CD4-positive, CD25-positive, alpha-beta regulatory T cell (primary cell): ENCODE measurements at regions not wholly inside any gene's neighbourhood (a gene's known extent, or its start where the extent isn't known, plus 50 kb on each side); places are given as distances from the start of the nearest gene placed in this dataset.

ENCODE experiments used
- ATAC-seq, 2 donors: fragments of 150-1000 bp; cut with Tn5 transposase; one replicate each; pipeline ENCODE4 v1.10.0; 2021; ENCODE audit warnings: low read depth in 2 of 2, moderate number of reproducible peaks in 2 of 2, moderate library complexity in 1 of 2
- DNase-seq, 3 donors: peaks; one replicate each; pipeline versions ENCODE4 v3.0.0 to v3.0.0-alpha.2; 2012 to 2022; ENCODE audit warnings: mixed read lengths in 1 of 3
- H3K27ac ChIP-seq: one replicate; pipeline ENCODE4 v1.7.0; 2013; ENCODE audit warnings: mild to moderate bottlenecking, low read length; ENCODE audit not compliant: insufficient read depth, poor library complexity, severe bottlenecking
- H3K27me3 ChIP-seq: one replicate; pipeline ENCODE4 v1.7.0; 2013; ENCODE audit warnings: low read length; ENCODE audit not compliant: control insufficient read depth, insufficient read depth
- H3K36me3 ChIP-seq: one replicate; pipeline ENCODE4 v1.7.0; 2013; ENCODE audit warnings: mild to moderate bottlenecking, low read length, moderate library complexity; ENCODE audit not compliant: control insufficient read depth, insufficient read depth
- H3K4me1 ChIP-seq: 2 replicates; pipeline ENCODE4 v1.7.0; 2013; ENCODE audit warnings: mild to moderate bottlenecking, low read length; ENCODE audit not compliant: insufficient read depth, control insufficient read depth, poor library complexity, severe bottlenecking
- H3K4me3 ChIP-seq: one replicate; pipeline ENCODE4 v1.7.0; 2013; ENCODE audit warnings: low read depth, mild to moderate bottlenecking, low read length, moderate library complexity
- H3K9me3 ChIP-seq, 2 experiments: 1 replicate in 1 of 2; 2 replicates in 1 of 2; pipeline ENCODE4 v1.7.0; 2013; ENCODE audit warnings: low read length in 2 of 2, mild to moderate bottlenecking in 1 of 2, moderate library complexity in 1 of 2; ENCODE audit not compliant: control insufficient read depth in 2 of 2
- H3K27ac Mint-ChIP-seq, 3 donors: one replicate each; pipeline ENCODE4 v1.8.0; 2020 to 2022; ENCODE audit warnings: mild to moderate bottlenecking in 3 of 3, mixed read lengths in 3 of 3, moderate library complexity in 2 of 3
- H3K27me3 Mint-ChIP-seq: one replicate; pipeline ENCODE4 v1.8.0; 2022; ENCODE audit warnings: mild to moderate bottlenecking, mixed read lengths
- H3K36me3 Mint-ChIP-seq: one replicate; pipeline ENCODE4 v1.8.0; 2020; ENCODE audit warnings: mixed read lengths
- H3K4me1 Mint-ChIP-seq, 4 donors: one replicate each; pipeline ENCODE4 v1.8.0; 2020 to 2022; ENCODE audit warnings: mixed read lengths in 4 of 4, mild to moderate bottlenecking in 1 of 4
- H3K4me3 Mint-ChIP-seq, 4 donors: one replicate each; pipeline ENCODE4 v1.8.0; 2020 to 2022; ENCODE audit warnings: mild to moderate bottlenecking in 4 of 4, mixed read lengths in 4 of 4, moderate library complexity in 3 of 4
- H3K9me3 Mint-ChIP-seq, 7 donors: one replicate each; pipeline ENCODE4 v1.8.0; 2020 to 2022; ENCODE audit warnings: mixed read lengths in 7 of 7, mild to moderate bottlenecking in 3 of 7, moderate library complexity in 2 of 7

DNA sequence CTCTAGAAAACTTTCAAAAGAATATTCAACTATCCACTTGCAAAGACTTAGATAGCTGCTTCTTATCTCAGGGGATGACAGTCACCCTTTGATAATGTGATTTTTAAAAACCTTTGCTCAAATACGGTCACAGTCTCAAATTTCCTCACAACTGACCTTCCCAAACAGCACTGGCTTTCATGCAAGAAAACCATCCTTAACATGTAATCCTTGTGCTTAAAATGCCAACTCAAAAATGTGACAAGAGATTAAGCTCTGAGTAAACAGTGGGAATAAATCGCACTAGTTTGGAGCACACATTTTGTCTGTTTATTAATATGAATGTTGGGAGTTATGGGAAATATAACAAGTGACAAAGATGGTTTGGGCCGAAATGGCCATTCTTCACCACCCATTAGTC, 87.5 kb upstream of the CCBE1 start:
- no peak overlapping the region for H3K4me3 ChIP-seq
- Mint-ChIP-seq H3K36me3 (no peaks in the 10 kb centered on the region), H3K4me1 (peaks cover 0 to 6% (median 3%) of the 10 kb centered on the region in 4 donors), H3K4me3 (no peak overlapping the region), H3K27ac (no peak overlapping the region), H3K27me3 (peaks cover 18% of the 10 kb centered on the region), H3K9me3 (no peaks in the 10 kb centered on the region)
- ATAC-seq (no peak), DNase-seq (no peak)
- H3K9me3 ChIP-seq, result no peaks in the 10 kb centered on the region
- no peak overlapping the region for H3K27ac ChIP-seq
- H3K27me3 ChIP-seq, result peaks cover 6% of the 10 kb centered on the region
- peaks cover 4% of the 10 kb centered on the region for H3K4me1 ChIP-seq
- H3K36me3 ChIP-seq, result no peaks in the 10 kb centered on the region

DNA sequence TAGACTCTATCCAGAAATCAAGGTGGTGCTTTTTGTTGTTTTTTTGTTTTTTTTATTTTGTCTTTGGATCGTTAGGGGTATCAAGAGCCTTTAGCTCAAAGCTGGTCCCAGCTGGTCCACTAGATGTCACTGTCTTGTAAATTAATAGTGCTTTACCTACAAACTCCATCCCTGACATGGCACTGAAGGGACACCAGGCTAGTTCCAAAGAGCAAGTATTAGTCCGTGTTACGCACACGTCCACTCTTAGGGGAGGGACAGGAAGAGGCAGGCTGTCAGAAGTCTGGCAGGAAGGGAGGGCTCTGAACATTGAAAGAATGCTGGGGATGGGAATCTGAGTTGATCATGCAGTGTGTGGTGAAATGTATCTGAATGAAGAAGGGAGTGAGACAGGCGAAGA, 85.9 kb upstream of the CCBE1 start:
- no peaks in the 10 kb centered on the region for H3K9me3 ChIP-seq
- H3K4me3 ChIP-seq, result no peak overlapping the region
- ATAC-seq (peak in 1 of 2 donors; percentile 28), DNase-seq (peak; percentile 8 to 61 (median 24))
- no peaks in the 10 kb centered on the region for H3K9me3 Mint-ChIP-seq
- no peak overlapping the region for H3K27ac ChIP-seq
- H3K27me3 ChIP-seq, result peaks cover 5% of the 10 kb centered on the region
- peaks cover 0 to 6% (median 3%) of the 10 kb centered on the region in 4 donors for H3K4me1 Mint-ChIP-seq
- H3K36me3 ChIP-seq, result no peaks in the 10 kb centered on the region
- peak overlapping the region in 1 of 3 donors; percentile 14 for H3K27ac Mint-ChIP-seq
- H3K36me3 Mint-ChIP-seq, result no peaks in the 10 kb centered on the region
- H3K4me1 ChIP-seq, result peaks cover 4% of the 10 kb centered on the region
- peaks cover 17% of the 10 kb centered on the region for H3K27me3 Mint-ChIP-seq
- no peak overlapping the region for H3K4me3 Mint-ChIP-seq

DNA sequence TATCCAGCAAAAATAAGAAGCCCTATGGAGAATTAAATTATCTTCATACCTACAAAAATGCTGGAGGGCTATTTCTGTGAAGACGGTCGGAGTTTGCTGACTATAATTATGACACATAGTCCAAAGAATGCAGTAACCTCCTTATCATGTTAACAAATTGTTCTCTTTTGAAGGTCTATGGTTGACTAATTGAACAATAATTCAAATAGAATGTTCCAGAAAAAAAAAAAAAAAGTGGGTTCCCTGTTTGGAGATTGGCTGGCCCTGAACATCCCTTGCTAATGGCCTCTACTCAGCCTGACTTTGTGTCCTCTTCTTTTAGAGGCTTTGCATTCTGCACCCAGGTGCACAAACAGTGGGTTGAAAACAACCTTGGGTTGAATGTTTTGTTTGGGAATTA, 82.8 kb upstream of the CCBE1 start:
- ATAC-seq (no peak), DNase-seq (no peak)
- no peaks in the 10 kb centered on the region for H3K9me3 ChIP-seq
- no peak overlapping the region for H3K4me3 ChIP-seq
- Mint-ChIP-seq H3K27ac (no peak overlapping the region), H3K4me3 (no peak overlapping the region), H3K9me3 (peaks cover 0 to 14% (median 0%) of the 10 kb centered on the region in 7 donors), H3K27me3 (peaks cover 16% of the 10 kb centered on the region), H3K36me3 (no peaks in the 10 kb centered on the region), H3K4me1 (peaks cover 0 to 6% (median 3%) of the 10 kb centered on the region in 4 donors)
- H3K4me1 ChIP-seq, result peaks cover 4% of the 10 kb centered on the region
- peaks cover 3% of the 10 kb centered on the region for H3K27me3 ChIP-seq
- H3K27ac ChIP-seq, result no peak overlapping the region
- H3K36me3 ChIP-seq, result no peaks in the 10 kb centered on the region

DNA sequence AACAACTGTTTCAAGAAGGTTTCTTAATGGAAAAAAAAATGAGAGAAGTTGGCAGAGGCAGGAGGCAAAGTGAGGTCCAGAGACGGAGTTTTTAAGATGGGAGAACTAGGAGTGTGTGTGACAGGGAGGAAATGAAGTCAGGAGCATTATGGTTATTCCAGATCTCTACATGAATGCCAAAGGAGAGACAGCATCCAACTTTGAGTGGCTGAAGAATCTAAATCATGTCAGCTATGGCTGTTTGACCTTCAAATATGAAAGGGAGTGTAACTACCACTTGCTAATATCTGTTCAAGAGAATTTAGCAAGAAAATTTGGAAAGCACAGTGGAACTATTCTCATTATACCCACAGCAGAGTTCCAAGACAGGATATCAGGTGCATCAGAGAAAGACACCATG, 81.2 kb upstream of the CCBE1 start:
- peaks cover 0 to 14% (median 0%) of the 10 kb centered on the region in 7 donors for H3K9me3 Mint-ChIP-seq

DNA sequence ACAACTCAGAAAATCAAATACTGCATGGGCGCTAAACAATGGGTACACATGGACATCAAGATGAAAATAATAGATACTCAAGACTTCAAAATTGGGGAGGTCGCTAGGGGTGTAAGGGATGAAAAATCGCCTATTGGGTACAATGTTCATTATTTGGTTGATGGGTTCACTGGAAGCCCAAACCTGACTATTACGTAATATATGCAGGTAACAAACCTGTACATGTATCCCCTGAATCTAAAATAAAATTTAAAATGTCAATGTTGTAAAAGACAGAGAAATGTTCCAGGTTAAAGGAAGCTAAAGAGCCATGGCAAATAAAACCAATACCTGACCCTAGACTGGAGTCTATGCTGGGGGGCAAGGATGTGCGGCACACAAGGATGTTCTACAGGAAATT, 80.4 kb upstream of the CCBE1 start:
- Histone ChIP-seq H3K27ac (no peak overlapping the region), H3K4me3 (no peak overlapping the region), H3K9me3 (no peaks in the 10 kb centered on the region), H3K36me3 (no peaks in the 10 kb centered on the region), H3K4me1 (no peaks in the 10 kb centered on the region), H3K27me3 (no peaks in the 10 kb centered on the region)
- peaks cover 29% of the 10 kb centered on the region for H3K27me3 Mint-ChIP-seq
- no peak overlapping the region for H3K27ac Mint-ChIP-seq
- H3K36me3 Mint-ChIP-seq, result no peaks in the 10 kb centered on the region
- no peak overlapping the region for H3K4me3 Mint-ChIP-seq
- no peaks in the 10 kb centered on the region for H3K4me1 Mint-ChIP-seq
- H3K9me3 Mint-ChIP-seq, result peaks cover 0 to 14% (median 0%) of the 10 kb centered on the region in 7 donors
- DNase-seq (no peak), ATAC-seq (no peak)

More for the DNA sequence above, 81.2 kb upstream of the CCBE1 start:
- DNase-seq (no peak), ATAC-seq (no peak)
- H3K27ac Mint-ChIP-seq, result no peak overlapping the region
- H3K36me3 Mint-ChIP-seq, result no peaks in the 10 kb centered on the region
- Histone ChIP-seq H3K27ac (no peak overlapping the region), H3K4me3 (no peak overlapping the region), H3K27me3 (peaks cover 3% of the 10 kb centered on the region), H3K9me3 (no peaks in the 10 kb centered on the region), H3K36me3 (no peaks in the 10 kb centered on the region), H3K4me1 (peaks cover 4% of the 10 kb centered on the region)
- peaks cover 0 to 6% (median 3%) of the 10 kb centered on the region in 4 donors for H3K4me1 Mint-ChIP-seq
- H3K27me3 Mint-ChIP-seq, result peaks cover 26% of the 10 kb centered on the region
- no peak overlapping the region for H3K4me3 Mint-ChIP-seq

DNA sequence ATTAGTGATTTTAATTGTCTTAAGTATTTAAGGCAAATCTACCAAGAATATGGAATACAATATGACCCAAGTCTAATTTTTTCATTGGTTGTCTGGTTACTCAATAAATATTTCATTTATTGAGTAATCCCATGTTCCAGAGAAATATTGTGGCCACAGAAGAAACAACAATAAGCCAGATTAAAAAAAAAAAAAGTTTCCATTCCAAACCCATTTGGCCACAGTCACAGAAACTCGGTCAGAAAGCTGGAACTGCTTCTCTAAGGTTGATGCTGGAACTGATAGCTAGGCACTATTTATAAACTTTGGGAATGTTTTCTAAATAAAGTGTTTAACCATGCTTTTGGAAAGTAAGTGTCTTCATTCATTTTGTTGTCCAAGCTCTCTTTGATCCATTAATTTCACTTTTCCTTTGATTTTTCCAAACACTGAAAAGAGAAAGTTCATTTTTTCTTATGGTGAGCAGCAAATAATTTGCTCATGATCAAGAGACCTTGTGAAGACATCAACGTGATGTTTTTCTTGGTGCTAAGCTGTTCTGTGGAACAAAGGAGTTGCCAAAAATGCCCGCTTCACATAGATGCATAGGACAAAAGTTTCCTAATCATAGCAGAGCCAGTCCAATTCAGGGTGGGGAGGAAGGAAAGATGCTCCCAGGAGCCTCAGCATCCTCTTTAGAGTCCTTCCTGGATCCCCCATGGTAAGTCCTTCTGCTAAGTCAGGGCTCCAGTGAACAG, 72.1 kb upstream of the CCBE1 start:
- Histone ChIP-seq H3K9me3 (peaks cover 0 to 3% of the 10 kb centered on the region in 2 experiments), H3K4me1 (no peaks in the 10 kb centered on the region), H3K27ac (no peak overlapping the region), H3K27me3 (peaks cover 13% of the 10 kb centered on the region), H3K4me3 (no peak overlapping the region), H3K36me3 (no peaks in the 10 kb centered on the region)
- DNase-seq (no peak), ATAC-seq (no peak)
- Mint-ChIP-seq H3K4me3 (peak overlapping the region in 1 of 4 donors; percentile 5), H3K9me3 (peaks cover 0 to 5% (median 2%) of the 10 kb centered on the region in 7 donors), H3K27me3 (peaks cover 23% of the 10 kb centered on the region), H3K4me1 (no peaks in the 10 kb centered on the region), H3K36me3 (no peaks in the 10 kb centered on the region), H3K27ac (no peak overlapping the region)

DNA sequence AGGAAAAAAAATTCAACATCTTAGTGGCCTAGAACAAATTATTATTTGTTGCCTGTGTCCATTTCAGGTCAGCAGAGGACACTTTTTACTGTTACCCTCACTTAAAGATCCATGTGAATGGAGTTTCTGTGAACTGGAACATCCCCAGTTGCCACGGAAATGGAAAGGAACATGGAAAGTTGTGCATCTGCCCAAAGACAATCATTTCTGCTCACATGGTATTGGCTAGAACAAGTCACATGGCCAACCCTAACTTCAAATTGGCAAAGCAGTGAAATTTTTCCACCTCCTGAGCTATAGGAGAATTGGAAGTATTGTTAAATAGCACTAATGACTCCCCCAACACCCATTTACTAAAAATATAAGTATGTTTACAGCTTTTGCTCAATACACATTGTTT, 71.2 kb upstream of the CCBE1 start:
- Histone ChIP-seq H3K4me1 (no peaks in the 10 kb centered on the region), H3K4me3 (no peak overlapping the region), H3K27me3 (peaks cover 13% of the 10 kb centered on the region), H3K27ac (no peak overlapping the region), H3K36me3 (no peaks in the 10 kb centered on the region), H3K9me3 (peaks cover 0 to 3% of the 10 kb centered on the region in 2 experiments)
- no peak overlapping the region for H3K27ac Mint-ChIP-seq
- ATAC-seq (no peak), DNase-seq (no peak)
- no peaks in the 10 kb centered on the region for H3K36me3 Mint-ChIP-seq
- H3K4me3 Mint-ChIP-seq, result no peak overlapping the region
- peaks cover 14% of the 10 kb centered on the region for H3K27me3 Mint-ChIP-seq
- H3K9me3 Mint-ChIP-seq, result peaks cover 0 to 5% (median 1%) of the 10 kb centered on the region in 7 donors
- H3K4me1 Mint-ChIP-seq, result no peaks in the 10 kb centered on the region

DNA sequence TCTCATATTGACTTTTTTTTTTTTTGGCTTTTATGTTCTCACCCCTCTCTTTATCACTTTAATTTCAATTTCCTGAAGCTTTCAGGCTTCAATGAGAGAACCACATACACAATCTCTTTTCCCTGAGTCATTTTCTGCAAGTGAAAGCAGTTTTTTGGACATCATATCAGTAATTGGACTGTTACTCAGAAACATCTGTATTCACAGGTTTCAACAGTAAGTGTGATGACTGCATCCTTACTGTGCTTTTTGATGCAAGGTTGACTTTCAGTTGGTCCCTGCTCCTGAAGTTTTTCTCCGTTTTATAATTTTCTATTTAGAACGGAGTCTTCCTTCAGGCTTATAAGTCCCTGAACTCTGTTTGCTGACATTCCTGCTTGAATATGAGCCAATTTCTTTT, 70.5 kb upstream of the CCBE1 start:
- Mint-ChIP-seq H3K4me3 (no peak overlapping the region), H3K27me3 (peaks cover 17% of the 10 kb centered on the region), H3K9me3 (peaks cover 0 to 5% (median under 1%) of the 10 kb centered on the region in 7 donors), H3K27ac (no peak overlapping the region), H3K36me3 (no peaks in the 10 kb centered on the region), H3K4me1 (no peaks in the 10 kb centered on the region)
- H3K27me3 ChIP-seq, result peaks cover 13% of the 10 kb centered on the region
- H3K4me3 ChIP-seq, result no peak overlapping the region
- H3K9me3 ChIP-seq, result peaks cover 0 to 3% of the 10 kb centered on the region in 2 experiments
- H3K36me3 ChIP-seq, result no peaks in the 10 kb centered on the region
- DNase-seq, result no peak
- H3K4me1 ChIP-seq, result no peaks in the 10 kb centered on the region
- H3K27ac ChIP-seq, result no peak overlapping the region
- no peak for ATAC-seq
